Activated T-helper 1 cell treated with anti-CD3 and anti-CD28 coated beads, Interleukin-12 subunit alpha, Interleukin-12 subunit beta, Interleukin-2, Interleukin-4 antibody, amounts not matched to agents 30 ng/mL and 10 ng/mL and 1 ng/mL, durations not matched to agents 14 hours and 24 hours and 36 hours (primary cell): ENCODE measurements at regions not wholly inside any gene's neighbourhood (a gene's known extent, or its start where the extent isn't known, plus 50 kb on each side); places are given as distances from the start of the nearest gene placed in this dataset.

Experiments used
- DNase-seq: peaks from one replicate; pipeline ENCODE4 v3.0.0; 2021; ENCODE audit warnings: low spot score
- H3K27ac Mint-ChIP-seq: one replicate; pipeline ENCODE4 v1.8.0; 2021; ENCODE audit warnings: mild to moderate bottlenecking, mixed read lengths
- H3K27me3 Mint-ChIP-seq: one replicate; pipeline ENCODE4 v1.8.0; 2022; ENCODE audit warnings: mild to moderate bottlenecking, moderate library complexity, mixed read lengths; ENCODE audit not compliant: insufficient read depth
- H3K36me3 Mint-ChIP-seq: one replicate; pipeline ENCODE4 v1.8.0; 2021; ENCODE audit warnings: low read depth, mixed read lengths
- H3K4me1 Mint-ChIP-seq: one replicate; pipeline ENCODE4 v1.8.0; 2021; ENCODE audit warnings: low read depth, mixed read lengths
- H3K4me3 Mint-ChIP-seq: one replicate; pipeline ENCODE4 v1.8.0; 2021; ENCODE audit warnings: mild to moderate bottlenecking, moderate library complexity, mixed read lengths
- H3K9me3 Mint-ChIP-seq: one replicate; pipeline ENCODE4 v1.8.0; 2021; ENCODE audit warnings: mixed read lengths
- intact Hi-C: fragments of 100-400 bp; cut with micrococcal nuclease; formaldehyde crosslinking; loops from one replicate; pipeline ENCODE4 v1.15.1; 2024

- H3K27me3 Mint-ChIP-seq, result no peaks in the 10 kb centered on the region
- no peak overlapping the region for H3K4me3 Mint-ChIP-seq
- intact Hi-C loops, result no loop called here
- no peak for DNase-seq
- H3K4me1 Mint-ChIP-seq, result no peaks in the 10 kb centered on the region
- no peak overlapping the region for H3K27ac Mint-ChIP-seq
- peaks cover 1% of the 10 kb centered on the region for H3K9me3 Mint-ChIP-seq
- no peaks in the 10 kb centered on the region for H3K36me3 Mint-ChIP-seq
Observed at GRCh38 chr6:166075925-166076324, 91.7 kb downstream of the TBXT start.

DNA sequence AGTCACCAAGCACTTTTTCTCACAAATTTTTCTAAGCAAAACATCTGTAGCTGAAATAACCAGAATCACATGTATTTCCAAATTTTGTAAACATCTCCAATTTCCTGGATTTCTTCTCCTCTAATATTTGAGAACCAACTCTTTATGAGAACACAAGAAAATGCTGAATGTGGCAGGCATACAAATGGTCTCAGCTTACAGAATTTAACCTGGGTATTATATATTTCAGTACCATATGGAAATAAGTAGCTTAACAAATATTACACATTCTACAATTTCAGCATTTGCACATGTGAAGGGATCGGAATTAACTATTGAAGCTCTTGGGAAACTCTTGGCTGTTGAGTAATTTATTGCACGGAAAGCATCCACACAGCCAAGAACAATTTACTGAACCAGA, 92.5 kb downstream of the TBXT start:
- H3K27ac Mint-ChIP-seq, result no peak overlapping the region
- intact Hi-C loops, result no loop called here
- no peaks in the 10 kb centered on the region for H3K4me1 Mint-ChIP-seq
- H3K27me3 Mint-ChIP-seq, result no peaks in the 10 kb centered on the region
- H3K9me3 Mint-ChIP-seq, result peaks cover 6% of the 10 kb centered on the region
- no peak for DNase-seq
- H3K36me3 Mint-ChIP-seq, result no peaks in the 10 kb centered on the region
- no peak overlapping the region for H3K4me3 Mint-ChIP-seq

DNA sequence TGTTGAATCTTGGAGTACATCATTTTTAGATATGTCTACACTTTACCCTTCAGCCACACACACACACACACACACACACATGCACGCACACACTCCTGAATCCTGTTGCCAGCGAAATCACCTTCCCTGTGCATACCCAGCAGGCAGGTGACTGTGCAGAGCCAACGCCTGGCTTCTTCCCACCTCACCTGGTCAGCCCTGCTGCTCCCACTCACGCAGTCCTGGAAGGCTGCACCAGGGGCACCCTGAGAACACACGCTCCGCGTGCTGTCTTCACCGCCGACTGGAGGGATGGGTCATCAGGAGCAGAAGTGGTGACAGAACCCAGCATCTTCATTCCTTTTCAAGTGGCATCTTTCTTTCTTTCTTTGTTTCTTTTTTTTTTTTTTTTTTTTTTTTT, 94.6 kb downstream of the TBXT start:
- intact Hi-C loops, result no loop called here
- Mint-ChIP-seq H3K36me3 (no peaks in the 10 kb centered on the region), H3K9me3 (peaks cover 18% of the 10 kb centered on the region), H3K27me3 (no peaks in the 10 kb centered on the region), H3K4me3 (no peak overlapping the region), H3K4me1 (no peaks in the 10 kb centered on the region), H3K27ac (no peak overlapping the region)
- no peak for DNase-seq

- intact Hi-C loops, result no loop called here
- no peak overlapping the region for H3K4me3 Mint-ChIP-seq
- H3K36me3 Mint-ChIP-seq, result no peaks in the 10 kb centered on the region
- H3K27ac Mint-ChIP-seq, result no peak overlapping the region
- no peak for DNase-seq
- no peaks in the 10 kb centered on the region for H3K27me3 Mint-ChIP-seq
- H3K9me3 Mint-ChIP-seq, result peaks cover 21% of the 10 kb centered on the region
- H3K4me1 Mint-ChIP-seq, result no peaks in the 10 kb centered on the region
Observed at GRCh38 chr6:166068768-166069167, 98.9 kb downstream of the TBXT start.

GRCh38 chr6:166058064-166058739, 109.4 kb downstream of the TBXT start:
- no peaks in the 10 kb centered on the region for H3K4me1 Mint-ChIP-seq
- H3K27me3 Mint-ChIP-seq, result no peaks in the 10 kb centered on the region
- intact Hi-C loops, result no loop called here
- no peak overlapping the region for H3K27ac Mint-ChIP-seq
- no peak for DNase-seq
- no peaks in the 10 kb centered on the region for H3K36me3 Mint-ChIP-seq
- H3K9me3 Mint-ChIP-seq, result peaks cover 29% of the 10 kb centered on the region
- H3K4me3 Mint-ChIP-seq, result no peak overlapping the region

DNA sequence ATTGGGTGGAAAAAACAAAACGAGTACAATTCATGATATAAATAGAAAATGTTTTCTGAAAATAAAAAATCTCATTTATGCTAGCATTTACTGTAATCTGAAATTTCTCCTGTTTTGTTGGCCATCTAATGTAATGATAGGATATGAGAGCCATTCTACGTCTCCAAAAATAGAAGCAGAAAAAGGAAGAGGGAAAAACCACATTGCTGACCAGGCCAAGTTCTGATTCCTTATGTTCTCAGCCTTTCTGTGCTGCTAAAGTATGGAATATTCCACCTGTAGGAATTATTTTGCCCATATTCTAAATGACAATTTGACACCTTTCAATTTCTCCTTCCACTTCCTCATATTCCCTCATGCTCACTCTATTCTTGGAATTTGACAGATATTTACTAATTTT, 110.2 kb downstream of the TBXT start:
- H3K27me3 Mint-ChIP-seq, result no peaks in the 10 kb centered on the region
- H3K4me3 Mint-ChIP-seq, result no peak overlapping the region
- H3K9me3 Mint-ChIP-seq, result peaks cover 31% of the 10 kb centered on the region
- no peaks in the 10 kb centered on the region for H3K4me1 Mint-ChIP-seq
- DNase-seq, result no peak
- no peaks in the 10 kb centered on the region for H3K36me3 Mint-ChIP-seq
- no peak overlapping the region for H3K27ac Mint-ChIP-seq
- intact Hi-C loops, result no loop called here

DNA sequence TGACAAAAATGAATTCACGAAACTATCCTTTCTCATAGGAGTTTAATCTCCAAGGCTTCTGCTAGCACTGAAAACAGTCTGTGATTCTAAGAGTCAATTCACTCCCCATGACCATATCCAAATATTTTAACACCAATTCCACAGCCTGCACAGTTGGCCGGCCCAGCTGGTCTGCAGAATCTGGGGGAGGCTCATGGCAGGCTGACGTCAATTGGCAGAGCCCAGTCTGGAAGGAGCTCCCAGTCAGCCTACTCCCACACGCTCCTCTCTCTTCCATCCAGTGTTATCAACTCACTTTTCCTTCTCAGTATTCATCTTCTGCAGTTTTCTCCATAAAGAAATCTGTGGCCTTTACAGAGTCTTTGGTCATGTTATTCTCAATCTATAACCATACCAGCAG, 111.0 kb downstream of the TBXT start:
- peaks cover 38% of the 10 kb centered on the region for H3K9me3 Mint-ChIP-seq
- no peak overlapping the region for H3K27ac Mint-ChIP-seq
- no peak for DNase-seq
- no peaks in the 10 kb centered on the region for H3K36me3 Mint-ChIP-seq
- no peaks in the 10 kb centered on the region for H3K27me3 Mint-ChIP-seq
- H3K4me3 Mint-ChIP-seq, result no peak overlapping the region
- no peaks in the 10 kb centered on the region for H3K4me1 Mint-ChIP-seq
- intact Hi-C loops, result no loop called here

GRCh38 chr6:166055801-166056200, 111.8 kb downstream of the TBXT start:
- no peaks in the 10 kb centered on the region for H3K4me1 Mint-ChIP-seq
- H3K27ac Mint-ChIP-seq, result no peak overlapping the region
- no peak for DNase-seq
- no peak overlapping the region for H3K4me3 Mint-ChIP-seq
- H3K36me3 Mint-ChIP-seq, result no peaks in the 10 kb centered on the region
- H3K9me3 Mint-ChIP-seq, result peaks cover 38% of the 10 kb centered on the region
- intact Hi-C loops, result no loop called here
- no peaks in the 10 kb centered on the region for H3K27me3 Mint-ChIP-seq

DNA sequence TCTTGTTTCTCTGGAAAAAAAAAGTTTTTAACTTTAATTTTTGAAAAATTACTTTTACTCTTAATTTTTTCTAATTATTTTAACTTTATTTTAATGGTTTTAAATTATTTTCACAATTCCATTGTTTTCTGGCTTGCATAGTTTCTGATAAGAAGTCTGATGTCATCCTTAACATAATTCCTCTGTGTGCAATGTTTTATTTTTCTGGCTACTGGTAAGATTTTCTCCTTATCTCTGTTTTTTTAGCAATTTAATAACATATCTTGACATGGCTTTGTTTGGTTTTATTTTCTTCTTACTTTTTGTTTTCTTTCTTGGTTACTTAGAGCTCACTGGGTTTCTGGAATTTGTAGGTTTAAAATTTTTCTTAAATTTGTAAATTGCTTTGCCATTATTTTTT, 114.8 kb downstream of the TBXT start:
- Mint-ChIP-seq H3K27me3 (no peaks in the 10 kb centered on the region), H3K27ac (no peak overlapping the region), H3K4me1 (no peaks in the 10 kb centered on the region), H3K36me3 (no peaks in the 10 kb centered on the region), H3K4me3 (no peak overlapping the region), H3K9me3 (peaks cover 38% of the 10 kb centered on the region)
- intact Hi-C loops, result no loop called here
- DNase-seq, result no peak

DNA sequence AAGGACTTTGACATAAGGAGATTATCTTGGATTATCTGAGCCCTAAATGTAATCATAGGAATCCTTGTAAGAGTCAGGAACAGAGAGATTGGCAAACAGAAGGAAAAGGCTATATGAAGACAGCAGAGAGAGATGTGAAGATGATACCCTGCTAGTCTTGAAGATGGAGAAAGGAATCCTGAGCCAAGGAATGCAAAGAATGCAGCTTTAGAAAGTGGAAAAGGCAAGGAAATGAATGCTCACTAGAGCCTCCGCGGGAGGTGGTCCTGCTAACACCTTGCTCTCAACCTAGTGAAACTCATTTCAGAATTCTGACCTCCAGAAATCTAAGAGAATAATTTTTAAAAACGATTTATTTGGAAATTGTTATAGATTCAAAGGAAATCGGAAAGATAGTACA, 117.1 kb downstream of the TBXT start:
- H3K36me3 Mint-ChIP-seq, result no peaks in the 10 kb centered on the region
- no peaks in the 10 kb centered on the region for H3K4me1 Mint-ChIP-seq
- peaks cover 32% of the 10 kb centered on the region for H3K9me3 Mint-ChIP-seq
- intact Hi-C loops, result no loop called here
- no peak for DNase-seq
- no peaks in the 10 kb centered on the region for H3K27me3 Mint-ChIP-seq
- H3K4me3 Mint-ChIP-seq, result no peak overlapping the region
- H3K27ac Mint-ChIP-seq, result no peak overlapping the region

DNA sequence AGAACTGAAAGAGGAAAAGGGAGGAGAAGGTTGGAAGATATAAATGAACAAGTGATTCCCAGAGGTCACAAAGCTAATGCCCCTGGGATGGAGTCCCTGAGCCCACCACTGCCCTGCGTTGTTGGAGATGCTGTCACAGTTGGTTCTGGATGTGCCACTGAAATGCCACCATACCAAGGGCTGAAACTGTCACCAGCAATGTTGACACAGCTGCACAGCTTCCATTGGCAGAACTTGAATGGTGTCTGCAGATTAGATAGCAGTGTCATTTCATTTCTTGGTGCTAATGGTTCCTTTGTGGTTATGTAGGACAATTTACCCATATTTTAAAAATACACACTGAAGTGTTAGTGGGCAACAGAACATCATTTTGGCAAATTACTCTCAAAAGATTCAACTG, 120.7 kb downstream of the TBXT start:
- intact Hi-C loops, result no loop called here
- H3K27me3 Mint-ChIP-seq, result no peaks in the 10 kb centered on the region
- H3K27ac Mint-ChIP-seq, result no peak overlapping the region
- H3K9me3 Mint-ChIP-seq, result peaks cover 3% of the 10 kb centered on the region
- no peaks in the 10 kb centered on the region for H3K36me3 Mint-ChIP-seq
- no peak overlapping the region for H3K4me3 Mint-ChIP-seq
- no peak for DNase-seq
- H3K4me1 Mint-ChIP-seq, result no peaks in the 10 kb centered on the region

DNA sequence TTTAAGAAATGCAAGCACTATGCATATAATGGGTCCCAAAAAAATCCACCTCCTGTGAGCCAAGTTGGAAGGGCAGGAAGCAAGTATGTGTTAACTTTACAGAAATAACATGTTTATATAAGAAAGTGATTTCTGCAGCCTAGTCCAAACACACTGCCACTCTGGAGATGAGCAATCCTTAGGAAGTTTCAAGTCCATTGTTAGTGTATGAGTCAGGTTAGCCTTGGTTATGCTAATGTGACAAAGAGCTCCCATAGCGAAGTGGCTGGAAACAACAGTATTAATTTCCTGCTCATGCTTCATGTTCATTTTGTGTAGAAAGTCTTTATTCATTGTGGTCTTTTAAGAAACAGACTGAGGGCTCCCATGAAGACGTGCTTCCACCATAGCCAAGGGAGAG, 121.4 kb downstream of the TBXT start:
- intact Hi-C loops, result no loop called here
- H3K4me3 Mint-ChIP-seq, result no peak overlapping the region
- no peaks in the 10 kb centered on the region for H3K27me3 Mint-ChIP-seq
- DNase-seq, result no peak
- H3K27ac Mint-ChIP-seq, result no peak overlapping the region
- H3K4me1 Mint-ChIP-seq, result no peaks in the 10 kb centered on the region
- H3K9me3 Mint-ChIP-seq, result no peaks in the 10 kb centered on the region
- no peaks in the 10 kb centered on the region for H3K36me3 Mint-ChIP-seq

- H3K27ac Mint-ChIP-seq, result no peak overlapping the region
- H3K4me3 Mint-ChIP-seq, result no peak overlapping the region
- no peaks in the 10 kb centered on the region for H3K4me1 Mint-ChIP-seq
- no peak for DNase-seq
- H3K9me3 Mint-ChIP-seq, result no peaks in the 10 kb centered on the region
- no peaks in the 10 kb centered on the region for H3K27me3 Mint-ChIP-seq
- intact Hi-C loops, result no loop called here
- H3K36me3 Mint-ChIP-seq, result no peaks in the 10 kb centered on the region
Observed at GRCh38 chr6:166045860-166046200, 121.8 kb downstream of the TBXT start.

- Mint-ChIP-seq H3K36me3 (no peaks in the 10 kb centered on the region), H3K27ac (no peak overlapping the region), H3K4me1 (no peaks in the 10 kb centered on the region), H3K4me3 (no peak overlapping the region), H3K9me3 (no peaks in the 10 kb centered on the region), H3K27me3 (no peaks in the 10 kb centered on the region)
- DNase-seq, result no peak
- intact Hi-C loops, result no loop called here
Observed at GRCh38 chr6:166045173-166045859, 122.3 kb downstream of the TBXT start.
